Muscle layer of duodenum (tissue), 2 donors: ENCODE measurements at regions not wholly inside any gene's neighbourhood (a gene's known extent, or its start where the extent isn't known, plus 50 kb on each side); places are given as distances from the start of the nearest gene placed in this dataset.

Experiments used
- H3K27ac ChIP-seq: one replicate; pipeline ENCODE4 v1.7.0; 2013; ENCODE audit warnings: mild to moderate bottlenecking, low read length
- H3K27me3 ChIP-seq: one replicate; pipeline ENCODE4 v1.7.0; 2013; ENCODE audit warnings: low read depth, mild to moderate bottlenecking, control low read depth, low read length
- H3K36me3 ChIP-seq, 2 donors: one replicate each; pipeline ENCODE4 v1.7.0; 2013; ENCODE audit warnings: low read length in 2 of 2, control low read depth in 1 of 2, mild to moderate bottlenecking in 1 of 2; ENCODE audit not compliant: insufficient read depth in 2 of 2, control insufficient read depth in 1 of 2
- H3K4me1 ChIP-seq, 2 donors: one replicate each; pipeline ENCODE4 v1.7.0; 2013; ENCODE audit warnings: low read length in 2 of 2, mild to moderate bottlenecking in 2 of 2, control low read depth in 1 of 2, moderate library complexity in 1 of 2; ENCODE audit not compliant: insufficient read depth in 2 of 2, control insufficient read depth in 1 of 2
- H3K4me3 ChIP-seq, 2 donors: one replicate each; pipeline ENCODE4 v1.7.0; 2013; ENCODE audit warnings: low read length in 2 of 2, low read depth in 1 of 2, mild to moderate bottlenecking in 1 of 2
- H3K9me3 ChIP-seq, 2 donors: one replicate each; pipeline ENCODE4 v1.7.0; 2013; ENCODE audit warnings: low read length in 2 of 2, control low read depth in 1 of 2, mild to moderate bottlenecking in 1 of 2; ENCODE audit not compliant: control insufficient read depth in 1 of 2
- donor health status: healthy.

DNA sequence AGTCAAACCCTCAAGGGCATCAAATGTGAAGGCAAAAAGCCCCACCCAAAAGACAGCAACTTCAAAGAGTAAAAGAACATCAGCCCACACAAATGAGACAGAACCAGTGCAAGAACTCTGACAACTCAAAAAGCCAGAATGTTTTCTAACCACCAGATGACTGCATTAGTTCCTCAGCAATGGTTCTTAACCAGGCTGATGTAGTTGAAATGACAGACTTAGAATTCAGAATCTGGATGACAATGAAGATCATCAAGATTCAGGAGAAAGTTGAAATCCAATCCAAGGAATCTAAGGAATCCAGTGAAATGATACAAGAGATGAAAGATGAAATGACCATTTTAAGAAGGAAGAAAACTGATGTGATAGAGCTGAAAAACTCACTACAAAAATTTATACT is 339.7 kb downstream of the KIF4B start:
- no peak overlapping the region for H3K4me3 ChIP-seq
- H3K27ac ChIP-seq: no peak overlapping the region
- peaks cover 0 to 10% of the 10 kb centered on the region in 2 donors for H3K9me3 ChIP-seq
- no peaks in the 10 kb centered on the region for H3K4me1 ChIP-seq
- H3K27me3 ChIP-seq: no peaks in the 10 kb centered on the region
- no peaks in the 10 kb centered on the region for H3K36me3 ChIP-seq

DNA sequence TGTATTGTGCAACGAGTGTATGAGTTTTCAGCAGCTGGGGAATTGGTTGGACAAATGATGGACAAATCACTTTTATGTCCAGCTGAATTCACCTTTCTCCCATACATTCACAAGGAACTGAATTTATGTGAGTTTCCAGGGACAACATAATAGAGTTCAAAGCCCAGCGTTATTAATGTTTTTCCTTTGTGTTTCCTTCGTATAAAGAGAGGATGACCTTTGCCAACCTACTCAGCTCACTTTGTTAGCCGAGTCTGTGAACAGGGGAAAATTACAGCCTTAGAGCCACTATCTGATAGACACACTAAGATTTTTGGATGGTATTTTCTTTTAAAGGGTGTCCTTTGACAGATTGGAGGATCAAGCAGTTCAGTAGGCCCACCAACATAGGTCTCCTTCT is 352.5 kb downstream of the KIF4B start:
- no peak overlapping the region for H3K27ac ChIP-seq
- H3K36me3 ChIP-seq: no peaks in the 10 kb centered on the region
- H3K27me3 ChIP-seq: no peaks in the 10 kb centered on the region
- no peaks in the 10 kb centered on the region for H3K4me1 ChIP-seq
- H3K4me3 ChIP-seq: no peak overlapping the region
- no peaks in the 10 kb centered on the region for H3K9me3 ChIP-seq

DNA sequence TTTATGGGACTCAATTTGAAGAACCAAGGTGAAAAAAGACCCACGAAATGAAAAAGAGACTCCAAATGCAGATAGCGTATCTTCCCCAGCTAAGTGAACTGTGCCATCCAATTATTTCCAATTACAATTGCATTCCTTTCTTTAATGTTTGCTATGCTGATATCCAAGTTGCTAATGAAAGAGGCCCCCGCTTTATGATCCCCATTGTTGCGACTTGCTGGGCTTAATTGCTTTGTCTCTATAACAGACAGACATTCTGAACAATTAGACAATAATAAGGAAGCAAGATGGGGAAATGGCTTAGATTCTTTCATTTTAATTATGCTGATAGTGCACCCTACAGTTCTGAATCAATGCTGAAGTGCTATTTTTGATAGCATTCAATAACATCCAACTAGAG is 354.3 kb downstream of the KIF4B start:
- H3K27me3 ChIP-seq: no peaks in the 10 kb centered on the region
- no peaks in the 10 kb centered on the region for H3K36me3 ChIP-seq
- no peak overlapping the region for H3K4me3 ChIP-seq
- H3K4me1 ChIP-seq: no peaks in the 10 kb centered on the region
- H3K27ac ChIP-seq: no peak overlapping the region
- H3K9me3 ChIP-seq: no peaks in the 10 kb centered on the region

DNA sequence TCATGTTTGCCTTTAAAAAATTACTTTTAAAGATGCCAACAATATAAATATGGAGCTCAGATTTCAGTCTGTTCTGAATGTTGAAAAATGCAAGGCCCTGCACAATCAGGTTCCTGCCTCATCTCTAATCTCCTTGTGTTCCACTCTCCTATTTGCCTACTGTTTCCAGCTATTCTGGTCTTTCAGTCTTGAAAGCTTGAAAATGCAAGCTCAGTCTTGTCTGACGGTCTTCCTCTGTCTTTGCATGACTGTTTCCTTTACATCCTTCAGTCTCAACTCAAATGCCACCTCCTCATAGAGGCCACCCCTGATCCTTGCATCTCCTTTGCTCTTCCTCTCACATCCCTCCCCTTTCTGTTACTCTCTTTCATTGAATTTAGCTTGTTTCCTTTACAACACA is 354.9 kb downstream of the KIF4B start:
- Histone ChIP-seq H3K4me3 (no peak overlapping the region), H3K4me1 (no peaks in the 10 kb centered on the region), H3K9me3 (no peaks in the 10 kb centered on the region), H3K27ac (no peak overlapping the region), H3K36me3 (no peaks in the 10 kb centered on the region), H3K27me3 (no peaks in the 10 kb centered on the region)

GRCh38 chr5:155380480-155380879 is 366.9 kb downstream of the KIF4B start:
- H3K27me3 ChIP-seq: no peaks in the 10 kb centered on the region
- no peak overlapping the region for H3K4me3 ChIP-seq

GRCh38 chr5:155381654-155382053 is 368.1 kb downstream of the KIF4B start:
- Histone ChIP-seq H3K27ac (no peak overlapping the region), H3K4me3 (no peak overlapping the region), H3K27me3 (no peaks in the 10 kb centered on the region), H3K4me1 (no peaks in the 10 kb centered on the region), H3K9me3 (peaks cover 0 to 5% of the 10 kb centered on the region in 2 donors), H3K36me3 (no peaks in the 10 kb centered on the region)

More at GRCh38 chr5:155380480-155380879, 366.9 kb downstream of the KIF4B start:
- Histone ChIP-seq H3K36me3 (no peaks in the 10 kb centered on the region), H3K27ac (no peak overlapping the region), H3K9me3 (peaks cover 0 to 5% of the 10 kb centered on the region in 2 donors), H3K4me1 (no peaks in the 10 kb centered on the region)

DNA sequence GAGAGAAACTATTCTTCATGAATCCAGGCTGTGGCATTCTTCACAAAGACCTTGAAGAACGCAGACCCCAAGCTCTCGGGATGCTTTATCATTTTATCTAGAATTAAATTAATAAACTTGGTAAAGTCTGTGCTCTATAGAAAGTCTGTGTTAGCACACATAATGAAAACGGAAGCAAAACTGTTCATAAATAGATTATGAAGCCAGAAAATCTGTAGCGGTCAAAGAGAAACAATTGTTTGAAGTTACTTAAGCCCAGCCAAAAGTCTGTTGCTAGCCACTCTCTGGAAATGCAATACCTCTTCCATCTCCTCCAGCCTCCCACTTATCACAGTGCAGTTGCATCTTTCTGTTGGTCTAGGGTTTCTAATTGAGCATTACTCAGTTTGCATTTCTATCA is 375.9 kb downstream of the KIF4B start:
- H3K36me3 ChIP-seq: no peaks in the 10 kb centered on the region
- H3K4me1 ChIP-seq: peaks cover 0 to 12% of the 10 kb centered on the region in 2 donors

GRCh38 chr5:155394727-155395126 is 381.2 kb downstream of the KIF4B start:
- Histone ChIP-seq H3K9me3 (no peaks in the 10 kb centered on the region), H3K27me3 (no peaks in the 10 kb centered on the region), H3K27ac (no peak overlapping the region), H3K4me1 (no peaks in the 10 kb centered on the region), H3K4me3 (no peak overlapping the region), H3K36me3 (no peaks in the 10 kb centered on the region)

More for the DNA sequence above, 375.9 kb downstream of the KIF4B start:
- Histone ChIP-seq H3K9me3 (peaks cover 0 to 3% of the 10 kb centered on the region in 2 donors), H3K27ac (no peak overlapping the region), H3K4me3 (no peak overlapping the region), H3K27me3 (no peaks in the 10 kb centered on the region)

- H3K4me1 ChIP-seq: no peaks in the 10 kb centered on the region
- no peak overlapping the region for H3K4me3 ChIP-seq
- no peaks in the 10 kb centered on the region for H3K27me3 ChIP-seq
- no peaks in the 10 kb centered on the region for H3K36me3 ChIP-seq
- peaks cover 0 to 7% of the 10 kb centered on the region in 2 donors for H3K9me3 ChIP-seq
- H3K27ac ChIP-seq: no peak overlapping the region
These were observed 389.5 kb downstream of the KIF4B start for GRCh38 chr5:155402927-155403640.

DNA sequence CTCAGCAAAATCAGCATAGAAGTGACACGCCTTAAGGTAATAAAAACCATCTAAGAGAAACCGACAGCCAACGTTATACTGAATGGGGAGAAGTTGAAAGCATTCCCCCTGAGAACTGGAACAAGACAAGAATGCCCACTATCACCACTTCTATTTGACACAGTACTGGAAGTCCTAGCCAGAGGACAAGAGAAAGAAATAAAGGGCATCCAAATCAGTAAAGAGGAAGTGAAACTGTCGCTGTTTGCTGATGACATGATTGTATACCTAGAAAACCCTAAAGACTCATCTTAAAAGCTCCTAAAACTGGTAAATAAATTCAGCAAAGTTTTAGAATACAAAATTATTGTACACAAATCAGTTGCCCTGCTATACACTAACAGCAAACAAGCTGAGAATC is 393.3 kb downstream of the KIF4B start:
- Histone ChIP-seq H3K9me3 (peaks cover 0 to 7% of the 10 kb centered on the region in 2 donors), H3K4me1 (no peaks in the 10 kb centered on the region), H3K27me3 (no peaks in the 10 kb centered on the region), H3K4me3 (no peak overlapping the region), H3K36me3 (no peaks in the 10 kb centered on the region), H3K27ac (no peak overlapping the region)

- H3K4me1 ChIP-seq: no peaks in the 10 kb centered on the region
- no peak overlapping the region for H3K27ac ChIP-seq
- H3K36me3 ChIP-seq: no peaks in the 10 kb centered on the region
- H3K9me3 ChIP-seq: peaks cover 0 to 7% of the 10 kb centered on the region in 2 donors
- no peak overlapping the region for H3K4me3 ChIP-seq
- no peaks in the 10 kb centered on the region for H3K27me3 ChIP-seq
These were observed 394.9 kb downstream of the KIF4B start for GRCh38 chr5:155408465-155408864.

- H3K9me3 ChIP-seq: no peaks in the 10 kb centered on the region
- H3K36me3 ChIP-seq: no peaks in the 10 kb centered on the region
- H3K4me3 ChIP-seq: no peak overlapping the region
- no peaks in the 10 kb centered on the region for H3K4me1 ChIP-seq
- no peaks in the 10 kb centered on the region for H3K27me3 ChIP-seq
- H3K27ac ChIP-seq: no peak overlapping the region
These were observed 403.2 kb downstream of the KIF4B start for GRCh38 chr5:155416765-155417164.
